ENCODE measurements at regions not wholly inside any gene's neighbourhood (a gene's known extent, or its start where the extent isn't known, plus 50 kb on each side); places are given as distances from the start of the nearest gene placed in this dataset.

- POLR2A ChIA-PET, result no interaction called here
- H3K4me3 ChIP-seq (ENCODE audit: low read depth, low read length), result no peak overlapping the region
- CTCF ChIA-PET, result interaction anchor here (0.7 to 2.0 kb wide), 2 partner anchors 17 to 105 kb away, joined by 3 to 4 read pairs; no protein-coding TSS in a partner anchor
These were observed 53.3 kb upstream of the JAM3 start for GRCh38 chr11:134015556-134015955.

GRCh38 chr11:134017511-134018430 is 51.1 kb upstream of the JAM3 start:
- no peaks in the 10 kb centered on the region for H3K4me1 ChIP-seq (ENCODE audit: control insufficient read depth, insufficient read depth, low read length)
- CTCF ChIA-PET, result interaction anchor here (1.1 kb wide), 3 partner anchors 12 to 1919 kb away, joined by 3 read pairs; no protein-coding TSS in a partner anchor
- no peak overlapping the region for H3K27ac ChIP-seq (ENCODE audit: extremely low read depth, low read depth, low read length)
- no peaks in the 10 kb centered on the region for H3K36me3 ChIP-seq (ENCODE audit: control insufficient read depth in 2 of 2, insufficient read depth in 1 of 2, low read length in 2 of 2)
- no peak overlapping the region for H3K4me3 ChIP-seq (ENCODE audit: low read depth, low read length)
- TF ChIP-seq ZNF18 (tag by site-specific recombination; IDR thresholded peaks at IDR 0.05) (no peak), ZNF518A (tag by site-specific recombination; conservative IDR thresholded peaks at IDR 0.05; ENCODE audit: low read depth) (no peak)
- H3K9me3 ChIP-seq (ENCODE audit: control insufficient read depth, insufficient read depth, low read depth, low read length), result no peaks in the 10 kb centered on the region
- POLR2A ChIA-PET, result interaction anchor here (1.2 kb wide), 1 partner anchor 16 kb away, joined by 8 read pairs; no protein-coding TSS in a partner anchor

More at GRCh38 chr11:134015556-134015955, 53.3 kb upstream of the JAM3 start:
- Histone ChIP-seq H3K36me3 (ENCODE audit: control insufficient read depth in 2 of 2, insufficient read depth in 1 of 2, low read length in 2 of 2) (no peaks in the 10 kb centered on the region), H3K27ac (ENCODE audit: extremely low read depth, low read depth, low read length) (no peak overlapping the region), H3K4me1 (ENCODE audit: control insufficient read depth, insufficient read depth, low read length) (no peaks in the 10 kb centered on the region), H3K9me3 (ENCODE audit: control insufficient read depth, insufficient read depth, low read depth, low read length) (no peaks in the 10 kb centered on the region)
- no peak for TF ChIP-seq ZBTB10 (tag by site-specific recombination; IDR thresholded peaks at IDR 0.05)
